ENCODE measurements at regions not wholly inside any gene's neighbourhood (a gene's known extent, or its start where the extent isn't known, plus 50 kb on each side); places are given as distances from the start of the nearest gene placed in this dataset.

DNA sequence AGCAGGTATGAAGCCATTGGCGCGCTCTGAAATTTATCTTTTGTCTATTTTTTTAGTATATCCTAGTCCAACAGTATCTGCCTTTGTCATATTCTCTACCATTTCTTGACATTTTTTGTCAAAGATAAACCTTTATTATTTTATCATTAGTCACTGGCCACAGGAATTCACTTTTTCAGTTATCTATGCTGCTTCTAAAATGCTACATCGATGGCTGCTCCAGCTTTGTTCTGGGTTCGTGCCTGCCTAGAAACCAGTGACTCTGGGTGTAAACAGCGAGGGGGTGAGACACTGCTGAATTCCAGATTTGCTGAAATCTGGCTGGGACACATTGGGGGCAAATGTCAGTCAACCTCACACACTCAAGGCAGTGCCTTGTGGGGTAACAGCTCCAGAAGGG lies 193.4 kb downstream of the CDC5L start:
- no peak overlapping the region for H3K9ac ChIP-seq
- peak overlapping the region in 1 of 2 experiments; percentile 44; a peak in 2 of 4 replicates for H3K27ac ChIP-seq (ENCODE audit: low read depth in 2 of 2, low read length in 1 of 2)
- H3K9me3 ChIP-seq: no peaks in the 10 kb centered on the region
- 44% methylated on average over 5 of the region's 5 CpGs for WGBS (ENCODE audit: low lambda C conversion rate)
- H2AFZ ChIP-seq (ENCODE audit: low read depth): no peak overlapping the region
- H3K4me1 ChIP-seq (ENCODE audit: control insufficient read depth in 1 of 2, insufficient read depth in 2 of 2, low read depth in 1 of 2, low read length in 1 of 2): peaks cover 0 to 5% of the 10 kb centered on the region in 2 experiments; a peak in 1 of 4 replicates
- no peaks in the 10 kb centered on the region for H3K36me3 ChIP-seq (replicated peaks in 1 of 2; ENCODE audit: control insufficient read depth in 1 of 2, insufficient read depth in 2 of 2, low read length in 1 of 2)
- TF ChIP-seq GABPA (IDR thresholded peaks at IDR 0.05; ENCODE audit: low read depth) (no peak), FOXM1 (IDR thresholded peaks at IDR 0.05; ENCODE audit: low read depth) (no peak), JUND (IDR thresholded peaks at IDR 0.05) (0 out of 2 replicates have a peak, but pooled peaks have one; percentile 21), RFX5 (IDR thresholded peaks at IDR 0.05; ENCODE audit: low read length) (peak; percentile 72; the same call in 1 of the 2 replicates), RAD21 (IDR thresholded peaks at IDR 0.05; ENCODE audit: low read length) (no peak)
- TF ChIP-seq, protein P1, sequence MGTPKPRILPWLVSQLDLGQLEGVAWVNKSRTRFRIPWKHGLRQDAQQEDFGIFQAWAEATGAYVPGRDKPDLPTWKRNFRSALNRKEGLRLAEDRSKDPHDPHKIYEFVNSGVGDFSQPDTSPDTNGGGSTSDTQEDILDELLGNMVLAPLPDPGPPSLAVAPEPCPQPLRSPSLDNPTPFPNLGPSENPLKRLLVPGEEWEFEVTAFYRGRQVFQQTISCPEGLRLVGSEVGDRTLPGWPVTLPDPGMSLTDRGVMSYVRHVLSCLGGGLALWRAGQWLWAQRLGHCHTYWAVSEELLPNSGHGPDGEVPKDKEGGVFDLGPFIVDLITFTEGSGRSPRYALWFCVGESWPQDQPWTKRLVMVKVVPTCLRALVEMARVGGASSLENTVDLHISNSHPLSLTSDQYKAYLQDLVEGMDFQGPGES (IDR thresholded peaks at IDR 0.05; ENCODE audit: low read depth, low read length): no peak
- TF ChIP-seq, protein P2, sequence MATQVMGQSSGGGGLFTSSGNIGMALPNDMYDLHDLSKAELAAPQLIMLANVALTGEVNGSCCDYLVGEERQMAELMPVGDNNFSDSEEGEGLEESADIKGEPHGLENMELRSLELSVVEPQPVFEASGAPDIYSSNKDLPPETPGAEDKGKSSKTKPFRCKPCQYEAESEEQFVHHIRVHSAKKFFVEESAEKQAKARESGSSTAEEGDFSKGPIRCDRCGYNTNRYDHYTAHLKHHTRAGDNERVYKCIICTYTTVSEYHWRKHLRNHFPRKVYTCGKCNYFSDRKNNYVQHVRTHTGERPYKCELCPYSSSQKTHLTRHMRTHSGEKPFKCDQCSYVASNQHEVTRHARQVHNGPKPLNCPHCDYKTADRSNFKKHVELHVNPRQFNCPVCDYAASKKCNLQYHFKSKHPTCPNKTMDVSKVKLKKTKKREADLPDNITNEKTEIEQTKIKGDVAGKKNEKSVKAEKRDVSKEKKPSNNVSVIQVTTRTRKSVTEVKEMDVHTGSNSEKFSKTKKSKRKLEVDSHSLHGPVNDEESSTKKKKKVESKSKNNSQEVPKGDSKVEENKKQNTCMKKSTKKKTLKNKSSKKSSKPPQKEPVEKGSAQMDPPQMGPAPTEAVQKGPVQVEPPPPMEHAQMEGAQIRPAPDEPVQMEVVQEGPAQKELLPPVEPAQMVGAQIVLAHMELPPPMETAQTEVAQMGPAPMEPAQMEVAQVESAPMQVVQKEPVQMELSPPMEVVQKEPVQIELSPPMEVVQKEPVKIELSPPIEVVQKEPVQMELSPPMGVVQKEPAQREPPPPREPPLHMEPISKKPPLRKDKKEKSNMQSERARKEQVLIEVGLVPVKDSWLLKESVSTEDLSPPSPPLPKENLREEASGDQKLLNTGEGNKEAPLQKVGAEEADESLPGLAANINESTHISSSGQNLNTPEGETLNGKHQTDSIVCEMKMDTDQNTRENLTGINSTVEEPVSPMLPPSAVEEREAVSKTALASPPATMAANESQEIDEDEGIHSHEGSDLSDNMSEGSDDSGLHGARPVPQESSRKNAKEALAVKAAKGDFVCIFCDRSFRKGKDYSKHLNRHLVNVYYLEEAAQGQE (IDR thresholded peaks at IDR 0.05; ENCODE audit: low read depth, low read length): no peak
- no peaks in the 10 kb centered on the region for H3K79me2 ChIP-seq (ENCODE audit: insufficient read depth)
- H3K27me3 ChIP-seq (ENCODE audit: insufficient read depth): no peaks in the 10 kb centered on the region
- ChIA-PET CTCF (interaction anchor here (1.0 to 1.5 kb wide), 2 partner anchors 11 to 106 kb away, joined by 3 to 4 read pairs; no protein-coding TSS in a partner anchor), POLR2A (no interaction called here)
- H3F3A ChIP-seq (replicated peaks; ENCODE audit: insufficient read depth): peaks cover 8% of the 10 kb centered on the region
- peak overlapping the region; percentile 43 for H3K4me2 ChIP-seq
- H3K4me3 ChIP-seq (ENCODE audit: low read depth in 2 of 2, low read length in 1 of 2): no peak overlapping the region
- no peaks in the 10 kb centered on the region for H4K20me1 ChIP-seq (ENCODE audit: insufficient read depth)
- DNase-seq: no peak
- H3K9me2 ChIP-seq: no peaks in the 10 kb centered on the region

DNA sequence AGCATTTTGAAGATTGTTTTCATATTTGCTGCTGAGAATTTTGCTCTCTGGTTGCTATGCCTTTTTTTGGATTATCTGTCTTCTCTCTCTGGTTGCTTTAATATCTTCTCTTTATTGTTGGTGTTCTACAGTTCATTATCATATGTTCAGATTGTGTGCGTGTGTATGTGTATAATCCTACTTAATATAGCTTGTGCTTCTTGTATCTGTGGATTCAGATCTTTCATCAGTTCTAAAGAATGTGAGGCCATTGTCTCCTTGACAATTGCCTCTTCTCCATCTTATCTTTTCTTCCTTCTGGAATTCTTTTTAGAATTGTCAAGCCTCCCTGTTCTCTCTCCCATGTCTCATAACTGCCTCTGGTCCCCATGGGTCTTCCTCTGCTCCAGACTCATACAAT lies 195.4 kb downstream of the CDC5L start:
- Histone ChIP-seq H3K79me2 (ENCODE audit: insufficient read depth) (no peaks in the 10 kb centered on the region), H3K9ac (no peak overlapping the region), H3F3A (replicated peaks; ENCODE audit: insufficient read depth) (peaks cover 8% of the 10 kb centered on the region), H3K36me3 (replicated peaks in 1 of 2; ENCODE audit: control insufficient read depth in 1 of 2, insufficient read depth in 2 of 2, low read length in 1 of 2) (no peaks in the 10 kb centered on the region), H3K27me3 (ENCODE audit: insufficient read depth) (no peaks in the 10 kb centered on the region), H3K4me1 (ENCODE audit: control insufficient read depth in 1 of 2, insufficient read depth in 2 of 2, low read depth in 1 of 2, low read length in 1 of 2) (peaks cover 0 to 5% of the 10 kb centered on the region in 2 experiments; a peak in 1 of 4 replicates), H3K4me2 (no peak overlapping the region), H2AFZ (ENCODE audit: low read depth) (no peak overlapping the region), H4K20me1 (ENCODE audit: insufficient read depth) (no peaks in the 10 kb centered on the region), H3K9me3 (no peaks in the 10 kb centered on the region), H3K4me3 (ENCODE audit: low read depth in 2 of 2, low read length in 1 of 2) (no peak overlapping the region), H3K9me2 (no peaks in the 10 kb centered on the region), H3K27ac (ENCODE audit: low read depth in 2 of 2, low read length in 1 of 2) (no peak overlapping the region)
- DNase-seq: no peak
- 25% methylated on average over 1 of the region's 1 CpG for WGBS (ENCODE audit: low lambda C conversion rate)
- ChIA-PET CTCF (no interaction called here), POLR2A (no interaction called here)
- TF ChIP-seq GATA2 (CRISPR knock-in tag; IDR thresholded peaks at IDR 0.05) (no peak), RFX5 (IDR thresholded peaks at IDR 0.05; ENCODE audit: low read length) (no peak), FOXM1 (IDR thresholded peaks at IDR 0.05; ENCODE audit: low read depth) (no peak), TAF1 (IDR thresholded peaks at IDR 0.05; ENCODE audit: borderline replicate concordance, low read depth, low read length) (no peak), CHD2 (IDR thresholded peaks at IDR 0.05; ENCODE audit: low read length, partially characterized antibody) (no peak), POLR2AphosphoS5 (IDR thresholded peaks at IDR 0.05; ENCODE audit: low read depth, low read length) (no peak), EZH2phosphoT487 (IDR thresholded peaks at IDR 0.05; ENCODE audit: borderline replicate concordance, low read depth) (no peak)
- TF ChIP-seq, protein P3, sequence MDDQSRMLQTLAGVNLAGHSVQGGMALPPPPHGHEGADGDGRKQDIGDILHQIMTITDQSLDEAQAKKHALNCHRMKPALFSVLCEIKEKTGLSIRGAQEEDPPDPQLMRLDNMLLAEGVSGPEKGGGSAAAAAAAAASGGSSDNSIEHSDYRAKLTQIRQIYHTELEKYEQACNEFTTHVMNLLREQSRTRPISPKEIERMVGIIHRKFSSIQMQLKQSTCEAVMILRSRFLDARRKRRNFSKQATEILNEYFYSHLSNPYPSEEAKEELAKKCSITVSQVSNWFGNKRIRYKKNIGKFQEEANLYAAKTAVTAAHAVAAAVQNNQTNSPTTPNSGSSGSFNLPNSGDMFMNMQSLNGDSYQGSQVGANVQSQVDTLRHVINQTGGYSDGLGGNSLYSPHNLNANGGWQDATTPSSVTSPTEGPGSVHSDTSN (IDR thresholded peaks at IDR 0.05): no peak
- TF ChIP-seq, protein P2 (IDR thresholded peaks at IDR 0.05; ENCODE audit: low read depth, low read length): no peak
- TF ChIP-seq, protein P4, sequence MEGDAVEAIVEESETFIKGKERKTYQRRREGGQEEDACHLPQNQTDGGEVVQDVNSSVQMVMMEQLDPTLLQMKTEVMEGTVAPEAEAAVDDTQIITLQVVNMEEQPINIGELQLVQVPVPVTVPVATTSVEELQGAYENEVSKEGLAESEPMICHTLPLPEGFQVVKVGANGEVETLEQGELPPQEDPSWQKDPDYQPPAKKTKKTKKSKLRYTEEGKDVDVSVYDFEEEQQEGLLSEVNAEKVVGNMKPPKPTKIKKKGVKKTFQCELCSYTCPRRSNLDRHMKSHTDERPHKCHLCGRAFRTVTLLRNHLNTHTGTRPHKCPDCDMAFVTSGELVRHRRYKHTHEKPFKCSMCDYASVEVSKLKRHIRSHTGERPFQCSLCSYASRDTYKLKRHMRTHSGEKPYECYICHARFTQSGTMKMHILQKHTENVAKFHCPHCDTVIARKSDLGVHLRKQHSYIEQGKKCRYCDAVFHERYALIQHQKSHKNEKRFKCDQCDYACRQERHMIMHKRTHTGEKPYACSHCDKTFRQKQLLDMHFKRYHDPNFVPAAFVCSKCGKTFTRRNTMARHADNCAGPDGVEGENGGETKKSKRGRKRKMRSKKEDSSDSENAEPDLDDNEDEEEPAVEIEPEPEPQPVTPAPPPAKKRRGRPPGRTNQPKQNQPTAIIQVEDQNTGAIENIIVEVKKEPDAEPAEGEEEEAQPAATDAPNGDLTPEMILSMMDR (IDR thresholded peaks at IDR 0.05): no peak
- TF ChIP-seq, protein P5, sequence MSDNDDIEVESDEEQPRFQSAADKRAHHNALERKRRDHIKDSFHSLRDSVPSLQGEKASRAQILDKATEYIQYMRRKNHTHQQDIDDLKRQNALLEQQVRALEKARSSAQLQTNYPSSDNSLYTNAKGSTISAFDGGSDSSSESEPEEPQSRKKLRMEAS (IDR thresholded peaks at IDR 0.05; ENCODE audit: low read depth): no peak

All from SK-N-SH (cell line).